Fibroblast of the aortic adventitia (primary cell): ENCODE measurements at regions not wholly inside any gene's neighbourhood (a gene's known extent, or its start where the extent isn't known, plus 50 kb on each side); places are given as distances from the start of the nearest gene placed in this dataset.

Experiments used
- DNase-seq: peaks from one replicate; pipeline ENCODE4 v3.0.0-alpha.2; 2010; ENCODE audit warnings: low read depth
- H3K4me3 ChIP-seq: 2 replicates; pipeline ENCODE4 v1.5.1; 2011; ENCODE audit warnings: low read depth, mild to moderate bottlenecking, control low read depth, low read length, moderate library complexity
- TF ChIP-seq, protein P1 (sequence below): IDR thresholded peaks from 2 replicates; pipeline ENCODE4 v1.5.1; 2011; ENCODE audit warnings: mild to moderate bottlenecking, low read length, control low read depth, inconsistent platforms; ENCODE audit not compliant: insufficient read depth

DNA sequence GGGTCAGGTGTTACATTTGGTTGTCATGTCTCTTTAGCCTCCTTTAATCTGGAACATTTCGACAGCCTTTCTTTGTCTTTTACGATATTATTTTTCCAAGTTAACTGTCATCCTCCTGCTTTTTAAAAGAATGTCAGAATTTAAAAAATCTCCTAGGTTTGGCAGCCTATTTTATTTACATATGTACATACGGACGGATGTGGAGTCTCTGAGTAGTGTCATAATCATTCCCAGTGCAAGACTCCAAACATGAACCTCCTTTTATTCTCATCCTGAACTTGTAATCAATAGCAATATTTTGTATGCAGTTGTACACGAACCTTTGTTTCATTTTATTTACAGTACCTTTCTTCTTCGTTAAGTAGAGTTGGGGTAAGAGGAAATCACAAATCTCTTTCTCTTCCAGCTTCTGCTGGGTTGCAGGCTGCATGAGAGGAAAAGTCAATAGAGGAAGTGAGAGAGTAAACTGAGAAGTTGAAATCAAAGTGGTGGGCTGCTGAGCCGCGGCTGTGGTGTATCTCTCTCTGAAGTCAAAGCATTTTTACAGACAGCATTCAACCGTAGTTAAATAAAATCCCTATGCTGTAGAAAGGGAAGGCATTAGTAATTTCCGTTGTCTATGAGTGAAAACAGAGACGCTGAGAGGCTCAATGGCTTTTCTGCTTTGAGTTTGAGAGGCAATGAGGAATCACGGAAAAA is 53.9 kb upstream of the RPS6KA3 start:
- no peak for DNase-seq
- no peak overlapping the region for H3K4me3 ChIP-seq
- TF ChIP-seq, protein P1, sequence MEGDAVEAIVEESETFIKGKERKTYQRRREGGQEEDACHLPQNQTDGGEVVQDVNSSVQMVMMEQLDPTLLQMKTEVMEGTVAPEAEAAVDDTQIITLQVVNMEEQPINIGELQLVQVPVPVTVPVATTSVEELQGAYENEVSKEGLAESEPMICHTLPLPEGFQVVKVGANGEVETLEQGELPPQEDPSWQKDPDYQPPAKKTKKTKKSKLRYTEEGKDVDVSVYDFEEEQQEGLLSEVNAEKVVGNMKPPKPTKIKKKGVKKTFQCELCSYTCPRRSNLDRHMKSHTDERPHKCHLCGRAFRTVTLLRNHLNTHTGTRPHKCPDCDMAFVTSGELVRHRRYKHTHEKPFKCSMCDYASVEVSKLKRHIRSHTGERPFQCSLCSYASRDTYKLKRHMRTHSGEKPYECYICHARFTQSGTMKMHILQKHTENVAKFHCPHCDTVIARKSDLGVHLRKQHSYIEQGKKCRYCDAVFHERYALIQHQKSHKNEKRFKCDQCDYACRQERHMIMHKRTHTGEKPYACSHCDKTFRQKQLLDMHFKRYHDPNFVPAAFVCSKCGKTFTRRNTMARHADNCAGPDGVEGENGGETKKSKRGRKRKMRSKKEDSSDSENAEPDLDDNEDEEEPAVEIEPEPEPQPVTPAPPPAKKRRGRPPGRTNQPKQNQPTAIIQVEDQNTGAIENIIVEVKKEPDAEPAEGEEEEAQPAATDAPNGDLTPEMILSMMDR, result no peak

DNA sequence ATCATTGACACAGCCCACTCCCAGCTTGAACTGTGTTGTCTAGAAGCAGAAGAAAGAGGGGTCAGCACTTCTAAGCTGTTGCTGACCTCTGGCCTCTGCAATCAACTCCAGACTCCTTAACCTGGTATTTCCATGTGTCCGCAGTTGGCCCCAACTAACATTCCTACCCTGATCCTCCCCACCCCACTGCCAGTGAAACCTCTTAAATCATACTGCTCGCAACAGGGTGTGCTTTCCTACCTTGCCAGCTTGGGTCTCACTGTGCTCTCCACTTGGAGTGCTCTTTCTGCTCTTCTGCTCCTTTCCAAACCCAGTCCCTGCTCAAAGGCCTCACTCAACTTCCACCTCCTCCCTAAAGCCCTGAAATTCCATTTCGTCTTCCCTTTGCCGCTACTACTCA is 52.3 kb upstream of the RPS6KA3 start:
- no peak overlapping the region for H3K4me3 ChIP-seq
- TF ChIP-seq, protein P1, result no peak
- DNase-seq, result no peak

DNA sequence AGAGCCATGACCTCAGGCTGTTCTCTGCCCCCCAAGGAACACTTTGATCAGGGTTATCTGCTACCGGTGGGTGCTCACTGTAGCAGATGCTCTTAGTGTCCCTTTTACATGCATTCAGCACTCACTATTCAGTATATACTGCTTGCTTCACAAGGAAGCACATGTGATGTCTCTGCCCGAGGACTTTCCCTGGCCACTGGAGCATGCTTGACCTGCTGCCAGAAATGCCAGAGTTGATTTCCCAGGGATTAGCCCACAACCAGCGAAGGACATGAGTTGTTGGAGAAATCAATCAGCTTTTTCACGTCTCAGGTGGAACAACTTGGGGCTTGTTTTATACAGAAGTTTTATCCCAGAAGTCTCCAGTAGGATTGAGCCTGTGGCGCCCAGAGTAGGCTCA is 51.2 kb upstream of the RPS6KA3 start:
- peak; percentile 1 for DNase-seq
- TF ChIP-seq, protein P1, result no peak
- H3K4me3 ChIP-seq, result no peak overlapping the region
